Adrenal gland (tissue), 9 donors: ENCODE measurements at regions not wholly inside any gene's neighbourhood (a gene's known extent, or its start where the extent isn't known, plus 50 kb on each side); places are given as distances from the start of the nearest gene placed in this dataset.

Source experiments
- DNase-seq, 7 donors: peaks; one replicate each; pipeline ENCODE4 v3.0.0-alpha.2; 2019 to 2020
- H3K27ac ChIP-seq, 5 donors: fragments of 200-600 bp; sonication (generic) in 4 of 5; 1 replicate in 3 of 5; 2 replicates in 2 of 5; pipeline versions ENCODE4 v1.5.1 to v1.8.0; 2016 to 2020; ENCODE audit warnings: mild to moderate bottlenecking in 1 of 5
- H3K27me3 ChIP-seq: fragments of 200-600 bp; 2 replicates; pipeline ENCODE4 v1.8.0; 2021
- H3K36me3 ChIP-seq, 2 donors: fragments of 200-600 bp; replicated peaks in 1 of 2; 1 replicate in 1 of 2; 2 replicates in 1 of 2; pipeline versions ENCODE4 v1.5.1 to v1.8.0; 2018 to 2022
- H3K4me1 ChIP-seq, 2 donors: fragments of 200-600 bp; replicated peaks in 1 of 2; 1 replicate in 1 of 2; 2 replicates in 1 of 2; pipeline versions ENCODE4 v1.5.1 to v1.8.0; 2018 to 2021
- H3K4me3 ChIP-seq, 4 donors: fragments of 200-600 bp; sonication (generic) in 3 of 4; one replicate each; pipeline ENCODE4 v1.5.1; 2016 to 2018
- H3K9me3 ChIP-seq, 3 donors: fragments of 200-600 bp; sonication (generic) in 1 of 3; replicated peaks in 1 of 3; 1 replicate in 2 of 3; 2 replicates in 1 of 3; pipeline versions ENCODE4 v1.5.1 to v1.8.0; 2016 to 2021
- POLR2A ChIP-seq, 2 donors: fragments of 450-650 bp; IDR thresholded peaks; one replicate each; pipeline ENCODE4 v1.6.1; 2017; ENCODE audit warnings: antibody characterized with exemption in 2 of 2, mild to moderate bottlenecking in 2 of 2, moderate library complexity in 1 of 2
- WGBS, 4 donors: extraction: QIAGEN DNeasy Blood & Tissue Kit in 2 of 4; methylation state at CpG; one replicate each; pipeline versions ENCODE4 v1.1.5 to v1.1.7; 2013 to 2017; 5-methylcytosine and 5-hydroxymethylcytosine counted together
- intact Hi-C, 2 donors: fragments of 100-400 bp; cut with DNase I; formaldehyde crosslinking; loops; one replicate each; pipeline versions ENCODE4 v1.14.1 to v1.15.0; 2022 to 2023
- TF ChIP-seq, protein P1 (sequence below), 6 experiments: fragments of 450-650 bp in 4 of 6; fragments of 200-600 bp in 2 of 6; sonication (generic) in 1 of 6; IDR thresholded peaks; 1 replicate in 5 of 6; 2 replicates in 1 of 6; pipeline versions ENCODE4 v1.5.1 to v1.8.0; 2016 to 2021; ENCODE audit warnings: antibody characterized with exemption in 6 of 6, mild to moderate bottlenecking in 2 of 6, moderate library complexity in 1 of 6
- donor health status: healthy with polysubstance abuse.
- donor health status: Bipolar disorder and iron deficiency.
- donor health status: DM: yes; HTN: yes; CAD: no.
- donor health status: DM: no; HTN: no; CAD: no.
- donor health status: DM: no; HTN: no; CAD: no.

DNA sequence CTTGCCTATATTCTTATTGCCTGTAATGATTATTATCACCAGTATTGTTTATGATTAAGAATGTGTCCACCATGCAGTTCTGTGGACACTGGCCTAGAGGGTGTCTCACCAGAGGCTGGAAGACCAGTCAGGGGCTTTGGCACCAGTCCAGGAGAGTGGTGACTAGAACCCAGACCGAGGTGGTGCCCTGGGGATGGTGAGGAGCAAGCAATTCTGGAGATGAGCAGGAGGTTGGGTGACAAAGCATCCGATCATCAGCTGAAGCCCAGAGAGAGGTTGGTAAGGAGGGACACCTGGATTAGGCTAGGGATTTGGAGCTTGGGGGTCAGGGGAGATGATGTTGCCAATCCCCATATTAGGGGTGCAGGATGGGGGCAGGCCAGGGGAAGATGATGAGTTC is 124.4 kb downstream of the EMX2 start:
- H3K27me3 ChIP-seq, result no peaks in the 10 kb centered on the region
- H3K9me3 ChIP-seq, result no peaks in the 10 kb centered on the region
- no peaks in the 10 kb centered on the region for H3K36me3 ChIP-seq
- 80 to 100% (median 83%) methylated on average over 1 to 2 of the region's 2 CpGs for WGBS, 4 donors
- no peak overlapping the region for H3K27ac ChIP-seq
- no peak overlapping the region for H3K4me3 ChIP-seq
- intact Hi-C loops, result no loop called here
- DNase-seq, result no peak
- TF ChIP-seq POLR2A (IDR thresholded peaks at IDR 0.05), result no peak
- TF ChIP-seq, protein P1, sequence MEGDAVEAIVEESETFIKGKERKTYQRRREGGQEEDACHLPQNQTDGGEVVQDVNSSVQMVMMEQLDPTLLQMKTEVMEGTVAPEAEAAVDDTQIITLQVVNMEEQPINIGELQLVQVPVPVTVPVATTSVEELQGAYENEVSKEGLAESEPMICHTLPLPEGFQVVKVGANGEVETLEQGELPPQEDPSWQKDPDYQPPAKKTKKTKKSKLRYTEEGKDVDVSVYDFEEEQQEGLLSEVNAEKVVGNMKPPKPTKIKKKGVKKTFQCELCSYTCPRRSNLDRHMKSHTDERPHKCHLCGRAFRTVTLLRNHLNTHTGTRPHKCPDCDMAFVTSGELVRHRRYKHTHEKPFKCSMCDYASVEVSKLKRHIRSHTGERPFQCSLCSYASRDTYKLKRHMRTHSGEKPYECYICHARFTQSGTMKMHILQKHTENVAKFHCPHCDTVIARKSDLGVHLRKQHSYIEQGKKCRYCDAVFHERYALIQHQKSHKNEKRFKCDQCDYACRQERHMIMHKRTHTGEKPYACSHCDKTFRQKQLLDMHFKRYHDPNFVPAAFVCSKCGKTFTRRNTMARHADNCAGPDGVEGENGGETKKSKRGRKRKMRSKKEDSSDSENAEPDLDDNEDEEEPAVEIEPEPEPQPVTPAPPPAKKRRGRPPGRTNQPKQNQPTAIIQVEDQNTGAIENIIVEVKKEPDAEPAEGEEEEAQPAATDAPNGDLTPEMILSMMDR (IDR thresholded peaks at IDR 0.05), result no peak
- no peaks in the 10 kb centered on the region for H3K4me1 ChIP-seq

DNA sequence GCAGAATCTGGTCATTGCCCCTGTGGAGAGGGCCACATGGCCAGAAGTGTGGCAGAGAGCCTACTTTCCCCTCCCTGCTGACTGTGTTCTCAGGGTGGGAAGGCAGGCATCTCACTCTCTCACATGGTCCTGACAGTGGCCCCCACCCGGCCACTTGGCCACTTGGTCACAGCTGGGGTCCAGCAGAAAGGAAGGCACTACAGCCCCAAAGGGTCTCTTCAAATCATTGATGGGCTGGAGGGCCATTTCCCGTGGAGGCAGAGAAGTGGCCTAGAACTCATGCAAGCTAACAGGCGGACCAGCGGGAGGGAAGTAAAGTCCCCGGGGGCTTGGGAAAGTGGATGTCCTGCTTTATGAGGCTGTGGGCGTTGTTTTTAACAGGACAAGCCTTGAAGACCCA is 125.3 kb downstream of the EMX2 start:
- no peak for TF ChIP-seq POLR2A (IDR thresholded peaks at IDR 0.05)
- TF ChIP-seq, protein P1 (IDR thresholded peaks at IDR 0.05), result no peak
- intact Hi-C loops, result no loop called here
- Histone ChIP-seq H3K9me3 (no peaks in the 10 kb centered on the region), H3K4me3 (no peak overlapping the region), H3K27me3 (no peaks in the 10 kb centered on the region), H3K27ac (no peak overlapping the region), H3K4me1 (no peaks in the 10 kb centered on the region), H3K36me3 (no peaks in the 10 kb centered on the region)
- DNase-seq, result no peak
- WGBS, 4 donors, result 78 to 90% (median 87%) methylated on average over 6 of the region's 6 CpGs

DNA sequence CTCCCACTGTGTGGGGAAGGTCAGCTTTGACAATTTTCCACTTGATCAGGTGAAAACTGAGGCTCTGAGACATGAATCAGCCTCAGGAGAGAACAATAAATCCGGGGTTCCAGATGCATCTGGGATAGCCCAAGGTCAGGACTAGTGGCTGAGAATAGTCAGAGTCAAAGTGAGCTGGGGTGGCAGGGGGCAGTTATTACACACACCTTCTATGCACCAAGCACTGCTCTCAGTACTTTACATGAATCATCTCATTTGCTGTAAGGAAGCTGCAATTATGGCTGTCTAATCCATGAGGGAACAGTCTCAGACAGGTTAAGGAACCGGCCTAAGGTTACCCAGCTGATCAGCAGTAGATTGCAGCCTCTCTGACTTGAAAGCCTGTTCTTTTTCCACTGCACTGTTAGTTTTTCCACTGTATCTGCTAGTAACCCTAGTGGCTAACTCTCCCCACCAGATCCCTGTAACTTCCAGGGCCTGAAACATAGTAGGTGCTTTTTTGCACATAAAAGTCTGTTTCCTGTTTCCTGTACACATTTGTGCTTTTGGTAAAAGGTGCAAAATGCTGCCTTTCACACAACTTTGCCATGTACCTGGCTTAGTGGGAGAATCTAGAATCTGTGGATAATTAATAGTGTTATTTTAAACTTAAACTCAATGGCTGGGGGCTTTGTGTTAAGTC is 125.9 kb downstream of the EMX2 start:
- no peaks in the 10 kb centered on the region for H3K36me3 ChIP-seq
- H3K27ac ChIP-seq, result no peak overlapping the region
- no peak overlapping the region for H3K4me3 ChIP-seq
- H3K4me1 ChIP-seq, result no peaks in the 10 kb centered on the region
- no peaks in the 10 kb centered on the region for H3K27me3 ChIP-seq
- intact Hi-C loops, result no loop called here
- WGBS, 4 donors, result 49 to 68% (median 58%) methylated on average over 2 of the region's 2 CpGs
- DNase-seq, result no peak
- H3K9me3 ChIP-seq, result no peaks in the 10 kb centered on the region
- TF ChIP-seq, protein P1 (IDR thresholded peaks at IDR 0.05), result no peak
- no peak for TF ChIP-seq POLR2A (IDR thresholded peaks at IDR 0.05)

DNA sequence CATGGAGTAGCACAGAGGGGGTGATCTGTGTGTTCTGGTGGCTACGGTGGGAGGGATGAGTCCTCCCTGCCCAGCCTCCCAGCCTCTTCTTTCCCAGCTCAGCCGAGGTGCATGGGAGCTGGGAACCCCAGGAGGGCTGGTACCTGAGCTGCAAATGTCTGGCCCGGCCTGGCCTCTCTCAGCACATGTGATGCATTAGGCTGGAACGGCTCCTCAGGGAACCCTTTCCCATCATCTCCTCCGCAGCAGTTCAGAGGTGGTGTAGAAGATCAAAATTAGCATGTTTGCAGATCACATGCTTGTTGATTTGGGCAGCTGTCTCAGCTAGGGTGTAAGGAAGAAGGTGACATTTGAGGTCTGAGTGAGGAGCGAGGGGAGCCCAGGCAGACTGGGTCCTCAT is 126.6 kb downstream of the EMX2 start:
- intact Hi-C loops, result no loop called here
- Histone ChIP-seq H3K27me3 (no peaks in the 10 kb centered on the region), H3K4me3 (no peak overlapping the region), H3K4me1 (no peaks in the 10 kb centered on the region), H3K27ac (no peak overlapping the region), H3K9me3 (no peaks in the 10 kb centered on the region), H3K36me3 (no peaks in the 10 kb centered on the region)
- WGBS, 4 donors, result 70 to 83% (median 76%) methylated on average over 4 to 6 of the region's 6 CpGs
- DNase-seq, result no peak
- TF ChIP-seq, protein P1 (IDR thresholded peaks at IDR 0.05), result no peak
- no peak for TF ChIP-seq POLR2A (IDR thresholded peaks at IDR 0.05)
